ENCODE measurements at regions not wholly inside any gene's neighbourhood (a gene's known extent, or its start where the extent isn't known, plus 50 kb on each side); places are given as distances from the start of the nearest gene placed in this dataset.

DNA sequence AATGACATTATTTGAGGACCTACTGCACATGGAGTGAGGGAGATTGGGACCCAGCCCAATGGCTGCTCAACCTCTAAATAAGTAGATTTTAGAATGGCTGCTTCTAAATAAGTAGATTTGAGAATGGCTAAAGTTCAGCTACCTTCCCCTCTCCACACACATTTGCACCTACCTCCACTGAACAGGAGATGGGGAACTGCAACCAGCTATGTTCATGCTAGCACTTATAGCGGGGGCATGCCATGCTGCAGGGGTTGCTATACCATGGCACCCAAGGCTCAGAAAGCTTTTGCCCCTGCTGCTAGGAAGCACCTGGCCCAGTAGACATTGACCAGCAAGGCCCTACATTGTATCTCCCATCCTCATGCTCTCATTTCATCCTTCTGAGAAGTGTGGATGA lies 70.2 kb upstream of the MAOA start:
- H3K9me3 Mint-ChIP-seq = peaks cover 30% of the 10 kb centered on the region
- peaks cover 5% of the 10 kb centered on the region for H3K4me1 Mint-ChIP-seq
- TF ChIP-seq, protein P1, sequence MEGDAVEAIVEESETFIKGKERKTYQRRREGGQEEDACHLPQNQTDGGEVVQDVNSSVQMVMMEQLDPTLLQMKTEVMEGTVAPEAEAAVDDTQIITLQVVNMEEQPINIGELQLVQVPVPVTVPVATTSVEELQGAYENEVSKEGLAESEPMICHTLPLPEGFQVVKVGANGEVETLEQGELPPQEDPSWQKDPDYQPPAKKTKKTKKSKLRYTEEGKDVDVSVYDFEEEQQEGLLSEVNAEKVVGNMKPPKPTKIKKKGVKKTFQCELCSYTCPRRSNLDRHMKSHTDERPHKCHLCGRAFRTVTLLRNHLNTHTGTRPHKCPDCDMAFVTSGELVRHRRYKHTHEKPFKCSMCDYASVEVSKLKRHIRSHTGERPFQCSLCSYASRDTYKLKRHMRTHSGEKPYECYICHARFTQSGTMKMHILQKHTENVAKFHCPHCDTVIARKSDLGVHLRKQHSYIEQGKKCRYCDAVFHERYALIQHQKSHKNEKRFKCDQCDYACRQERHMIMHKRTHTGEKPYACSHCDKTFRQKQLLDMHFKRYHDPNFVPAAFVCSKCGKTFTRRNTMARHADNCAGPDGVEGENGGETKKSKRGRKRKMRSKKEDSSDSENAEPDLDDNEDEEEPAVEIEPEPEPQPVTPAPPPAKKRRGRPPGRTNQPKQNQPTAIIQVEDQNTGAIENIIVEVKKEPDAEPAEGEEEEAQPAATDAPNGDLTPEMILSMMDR (IDR thresholded peaks at IDR 0.05; ENCODE audit: unreplicated experiment) = no peak
- H3K36me3 Mint-ChIP-seq = no peaks in the 10 kb centered on the region
- H3K27me3 Mint-ChIP-seq (ENCODE audit: low read depth) = no peaks in the 10 kb centered on the region
- no peak for DNase-seq (ENCODE audit: low spot score in 2 of 2, unreplicated experiment in 2 of 2)
- H3K27ac Mint-ChIP-seq = no peak overlapping the region
- no peak overlapping the region for H3K4me3 Mint-ChIP-seq

DNA sequence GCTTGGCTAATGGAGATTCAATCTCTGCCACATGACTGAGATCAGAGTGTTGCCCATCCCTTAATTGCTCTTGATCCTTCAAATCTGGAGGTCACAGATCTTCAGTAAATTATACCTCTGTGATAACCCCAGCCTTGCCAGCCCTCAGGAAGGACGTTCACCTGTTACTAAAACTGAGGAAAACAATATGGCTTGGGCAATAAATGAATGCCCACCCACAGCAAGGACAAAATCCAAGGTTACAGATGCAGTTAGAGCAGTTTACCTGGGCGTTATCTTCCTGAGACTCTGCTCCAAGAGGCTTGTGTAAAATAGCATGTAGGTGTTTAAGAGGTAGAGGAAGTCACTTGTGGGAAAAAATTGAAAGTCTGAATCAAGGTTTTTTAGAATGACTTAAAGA lies 69.3 kb upstream of the MAOA start:
- H3K4me3 Mint-ChIP-seq = no peak overlapping the region
- H3K36me3 Mint-ChIP-seq = no peaks in the 10 kb centered on the region
- no peaks in the 10 kb centered on the region for H3K27me3 Mint-ChIP-seq (ENCODE audit: low read depth)
- peaks cover 5% of the 10 kb centered on the region for H3K4me1 Mint-ChIP-seq
- H3K9me3 Mint-ChIP-seq = peaks cover 31% of the 10 kb centered on the region
- no peak for DNase-seq (ENCODE audit: low spot score in 2 of 2, unreplicated experiment in 2 of 2)
- no peak overlapping the region for H3K27ac Mint-ChIP-seq
- TF ChIP-seq, protein P1 (IDR thresholded peaks at IDR 0.05; ENCODE audit: unreplicated experiment) = no peak

DNA sequence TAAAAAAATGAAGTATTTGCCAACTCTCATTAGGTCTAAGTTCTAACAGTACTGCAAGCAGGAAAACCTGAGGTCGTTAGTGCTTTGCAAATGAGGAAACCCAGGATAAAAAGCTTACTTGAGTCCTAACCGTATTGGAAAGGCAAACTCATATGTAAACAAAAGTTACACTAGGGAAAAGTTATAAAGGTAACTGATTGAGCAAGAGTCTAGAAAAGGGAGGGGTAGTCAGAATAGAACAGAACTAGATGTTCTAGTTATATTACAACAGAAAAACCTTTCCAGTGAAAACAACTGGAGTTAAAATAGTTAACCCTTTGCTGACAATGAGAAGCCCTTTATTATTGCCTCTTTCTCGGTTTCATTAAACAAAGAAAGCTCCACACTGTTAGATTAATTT lies 66.4 kb upstream of the MAOA start:
- Mint-ChIP-seq H3K9me3 (peaks cover 33% of the 10 kb centered on the region), H3K27me3 (ENCODE audit: low read depth) (no peaks in the 10 kb centered on the region), H3K36me3 (no peaks in the 10 kb centered on the region), H3K27ac (no peak overlapping the region), H3K4me1 (peaks cover 5% of the 10 kb centered on the region), H3K4me3 (no peak overlapping the region)
- DNase-seq (ENCODE audit: low spot score in 2 of 2, unreplicated experiment in 2 of 2) = no peak
- TF ChIP-seq, protein P1 (IDR thresholded peaks at IDR 0.05; ENCODE audit: unreplicated experiment) = no peak

DNA sequence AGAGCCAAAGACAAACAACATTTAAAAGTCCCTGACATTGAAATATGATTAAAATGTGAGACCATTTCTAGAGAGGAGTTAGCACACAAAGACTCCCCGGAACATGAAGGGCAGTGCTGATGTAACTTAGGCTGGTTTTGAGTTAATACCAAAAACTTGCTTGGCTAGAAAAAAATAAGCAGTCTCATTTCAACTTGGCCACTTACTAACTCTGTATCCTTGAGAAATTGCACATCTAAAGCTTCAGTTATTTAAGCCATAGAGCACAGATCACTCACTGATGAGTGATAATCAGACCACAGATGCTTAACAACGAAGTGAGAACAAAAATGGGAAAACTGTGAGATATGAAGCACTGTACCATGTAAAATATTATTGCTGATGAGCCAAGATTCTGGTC lies 65.9 kb upstream of the MAOA start:
- H3K27me3 Mint-ChIP-seq (ENCODE audit: low read depth) = no peaks in the 10 kb centered on the region
- no peak for DNase-seq (ENCODE audit: low spot score in 2 of 2, unreplicated experiment in 2 of 2)
- H3K27ac Mint-ChIP-seq = no peak overlapping the region
- peaks cover 5% of the 10 kb centered on the region for H3K4me1 Mint-ChIP-seq
- TF ChIP-seq, protein P1 (IDR thresholded peaks at IDR 0.05; ENCODE audit: unreplicated experiment) = no peak
- peaks cover 33% of the 10 kb centered on the region for H3K9me3 Mint-ChIP-seq
- no peaks in the 10 kb centered on the region for H3K36me3 Mint-ChIP-seq
- H3K4me3 Mint-ChIP-seq = no peak overlapping the region

DNA sequence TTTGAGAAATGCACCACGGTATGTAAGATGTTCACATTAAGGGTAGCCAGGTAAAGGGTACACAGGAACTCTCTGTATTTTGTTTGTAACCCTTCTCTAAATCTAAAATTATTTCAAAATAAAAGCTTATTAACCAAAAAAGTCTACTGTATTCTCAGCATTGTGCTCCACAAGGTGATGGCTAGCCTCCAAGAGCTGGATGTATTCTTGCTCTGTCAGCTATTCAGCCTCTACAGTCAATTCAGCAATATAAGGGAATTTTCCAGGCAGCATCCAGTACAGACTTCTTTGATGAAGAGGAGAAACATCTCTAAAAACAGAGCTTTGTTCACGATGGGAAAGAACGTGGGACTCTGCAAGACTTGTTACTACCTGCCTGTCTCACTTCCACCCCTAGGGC lies 63.5 kb upstream of the MAOA start:
- H3K27me3 Mint-ChIP-seq (ENCODE audit: low read depth) = no peaks in the 10 kb centered on the region
- H3K4me1 Mint-ChIP-seq = peaks cover 5% of the 10 kb centered on the region
- no peak overlapping the region for H3K27ac Mint-ChIP-seq
- H3K4me3 Mint-ChIP-seq = no peak overlapping the region
- TF ChIP-seq, protein P1 (IDR thresholded peaks at IDR 0.05; ENCODE audit: unreplicated experiment) = no peak
- H3K9me3 Mint-ChIP-seq = peaks cover 26% of the 10 kb centered on the region
- DNase-seq (ENCODE audit: low spot score in 2 of 2, unreplicated experiment in 2 of 2) = no peak
- H3K36me3 Mint-ChIP-seq = no peaks in the 10 kb centered on the region

DNA sequence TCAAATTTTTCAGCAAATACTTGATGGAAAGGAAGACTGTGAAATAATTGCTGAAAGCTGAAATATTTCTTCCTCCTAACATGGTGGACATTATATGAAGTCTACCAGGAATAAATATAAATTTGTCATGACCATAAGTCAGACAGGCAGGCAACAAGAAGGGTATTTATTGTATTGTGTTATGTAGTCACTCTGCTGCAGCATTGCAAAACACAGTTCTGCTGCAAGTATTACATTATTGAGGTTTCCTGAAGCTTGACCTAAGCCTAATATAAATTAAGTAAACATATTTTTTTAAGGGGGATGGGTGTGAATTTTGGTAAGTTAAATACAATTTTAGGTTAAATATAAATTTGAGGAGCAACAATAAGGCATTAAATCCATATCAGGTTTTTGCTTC lies 60.2 kb upstream of the MAOA start:
- no peak for DNase-seq (ENCODE audit: low spot score in 2 of 2, unreplicated experiment in 2 of 2)
- H3K9me3 Mint-ChIP-seq = peaks cover 21% of the 10 kb centered on the region

More for the DNA sequence above, 60.2 kb upstream of the MAOA start:
- H3K27ac Mint-ChIP-seq = no peak overlapping the region
- no peaks in the 10 kb centered on the region for H3K4me1 Mint-ChIP-seq
- H3K36me3 Mint-ChIP-seq = no peaks in the 10 kb centered on the region
- no peaks in the 10 kb centered on the region for H3K27me3 Mint-ChIP-seq (ENCODE audit: low read depth)
- H3K4me3 Mint-ChIP-seq = no peak overlapping the region
- TF ChIP-seq, protein P1 (IDR thresholded peaks at IDR 0.05; ENCODE audit: unreplicated experiment) = no peak
